NCI-H510A (cell line): ENCODE measurements at regions not wholly inside any gene's neighbourhood (a gene's known extent, or its start where the extent isn't known, plus 50 kb on each side); places are given as distances from the start of the nearest gene placed in this dataset.
"Not testable (repeated sequence)": the region's sequence is repeated elsewhere in the genome, so short reads cannot be mapped to it uniquely, and the experiment has no call there.

Source experiments
- DNase-seq: peaks from one replicate; lab custom pipeline; 2025; lab: John Stamatoyannopoulos, UW

GRCh38 chr5:135776457-135776856 lies 58.0 kb upstream of the SLC25A48 start:
- no peak for DNase-seq

GRCh38 chr5:135761746-135762145 lies 72.7 kb upstream of the SLC25A48 start:
- no peak for DNase-seq

- no peak for DNase-seq
Observed at GRCh38 chr5:135759149-135759784, 75.2 kb upstream of the SLC25A48 start.

- no peak for DNase-seq
Observed at GRCh38 chr5:135753990-135754389, 80.5 kb upstream of the SLC25A48 start.

- no peak for DNase-seq
Observed at GRCh38 chr5:135750506-135750905, 84.0 kb upstream of the SLC25A48 start.

- no peak for DNase-seq
Observed at GRCh38 chr5:135747824-135748223, 86.6 kb upstream of the SLC25A48 start.

GRCh38 chr5:135745897-135746500 lies 88.5 kb upstream of the SLC25A48 start:
- DNase-seq, result no peak

GRCh38 chr5:135743705-135744411 lies 90.6 kb upstream of the SLC25A48 start:
- DNase-seq, result no peak

GRCh38 chr5:135743181-135743580 lies 91.3 kb upstream of the SLC25A48 start:
- DNase-seq, result no peak

GRCh38 chr5:135742240-135742639 lies 92.2 kb upstream of the SLC25A48 start:
- DNase-seq, result not testable (repeated sequence)

GRCh38 chr5:135741040-135741439 lies 93.4 kb upstream of the SLC25A48 start:
- DNase-seq, result no peak

- no peak for DNase-seq
Observed at GRCh38 chr5:135740475-135740874, 94.0 kb upstream of the SLC25A48 start.

- no peak for DNase-seq
Observed at GRCh38 chr5:135739383-135739981, 95.0 kb upstream of the SLC25A48 start.

GRCh38 chr5:135738564-135738875 lies 95.9 kb upstream of the SLC25A48 start:
- DNase-seq, result no peak

- no peak for DNase-seq
Observed at GRCh38 chr5:135737701-135738563, 96.5 kb upstream of the SLC25A48 start.

GRCh38 chr5:135736952-135737351 lies 97.5 kb upstream of the SLC25A48 start:
- not testable (repeated sequence) for DNase-seq

GRCh38 chr5:135735831-135736230 lies 98.6 kb upstream of the SLC25A48 start:
- no peak for DNase-seq

GRCh38 chr5:135734956-135735355 lies 99.5 kb upstream of the SLC25A48 start:
- not testable (repeated sequence) for DNase-seq

- not testable (repeated sequence) for DNase-seq
Observed at GRCh38 chr5:135731034-135731433, 103.4 kb upstream of the SLC25A48 start.

- DNase-seq, result not testable (repeated sequence)
Observed at GRCh38 chr5:135730161-135730560, 104.3 kb upstream of the SLC25A48 start.

GRCh38 chr5:135729321-135729786 lies 105.1 kb upstream of the SLC25A48 start:
- no peak for DNase-seq

- no peak for DNase-seq
Observed at GRCh38 chr5:135724617-135725016, 109.8 kb upstream of the SLC25A48 start.
